ENCODE measurements at regions not wholly inside any gene's neighbourhood (a gene's known extent, or its start where the extent isn't known, plus 50 kb on each side); places are given as distances from the start of the nearest gene placed in this dataset.

- Histone ChIP-seq H4K20me1 (ENCODE audit: insufficient read depth) (no peaks in the 10 kb centered on the region), H3K4me1 (ENCODE audit: low read depth, poor library complexity, severe bottlenecking) (no peaks in the 10 kb centered on the region), H3K4me2 (no peak overlapping the region), H3K27ac (no peak overlapping the region), H2AFZ (ENCODE audit: low read depth) (no peak overlapping the region), H3K27me3 (ENCODE audit: insufficient read depth, low read depth) (no peaks in the 10 kb centered on the region; the same call in 1 of the 2 replicates), H3K36me3 (ENCODE audit: insufficient read depth) (no peaks in the 10 kb centered on the region), H3K79me2 (ENCODE audit: insufficient read depth, low read depth) (no peaks in the 10 kb centered on the region), H3K9ac (no peak overlapping the region), H3K4me3 (IDR thresholded peaks at IDR 0.05; ENCODE audit: insufficient read depth, low read depth, low read length) (no peak overlapping the region)
- no peak for TF ChIP-seq CTCF (conservative IDR thresholded peaks at IDR 0.05; ENCODE audit: low read depth, low read length)
Measured at GRCh38 chr1:201645956-201646355, 107.0 kb downstream of the NAV1 start.

- Histone ChIP-seq H3K4me1 (ENCODE audit: low read depth, poor library complexity, severe bottlenecking) (no peaks in the 10 kb centered on the region), H3K27ac (no peak overlapping the region), H3K27me3 (ENCODE audit: insufficient read depth, low read depth) (no peaks in the 10 kb centered on the region; the same call in 1 of the 2 replicates), H4K20me1 (ENCODE audit: insufficient read depth) (no peaks in the 10 kb centered on the region), H3K36me3 (ENCODE audit: insufficient read depth) (no peaks in the 10 kb centered on the region), H3K79me2 (ENCODE audit: insufficient read depth, low read depth) (no peaks in the 10 kb centered on the region), H3K4me3 (IDR thresholded peaks at IDR 0.05; ENCODE audit: insufficient read depth, low read depth, low read length) (no peak overlapping the region), H3K9ac (no peak overlapping the region), H3K4me2 (no peak overlapping the region), H2AFZ (ENCODE audit: low read depth) (no peak overlapping the region)
- no peak for TF ChIP-seq CTCF (conservative IDR thresholded peaks at IDR 0.05; ENCODE audit: low read depth, low read length)
Measured at GRCh38 chr1:201646411-201647022, 107.6 kb downstream of the NAV1 start.

- H3K4me3 ChIP-seq (IDR thresholded peaks at IDR 0.05; ENCODE audit: insufficient read depth, low read depth, low read length), result no peak overlapping the region
- no peaks in the 10 kb centered on the region for H3K36me3 ChIP-seq (ENCODE audit: insufficient read depth)
- H3K27ac ChIP-seq, result no peak overlapping the region
- H3K4me1 ChIP-seq (ENCODE audit: low read depth, poor library complexity, severe bottlenecking), result no peaks in the 10 kb centered on the region
- TF ChIP-seq CTCF (conservative IDR thresholded peaks at IDR 0.05; ENCODE audit: low read depth, low read length), result no peak
- H3K4me2 ChIP-seq, result no peak overlapping the region
- H2AFZ ChIP-seq (ENCODE audit: low read depth), result no peak overlapping the region
- H3K9ac ChIP-seq, result no peak overlapping the region
- H3K79me2 ChIP-seq (ENCODE audit: insufficient read depth, low read depth), result no peaks in the 10 kb centered on the region
- no peaks in the 10 kb centered on the region; the same call in 1 of the 2 replicates for H3K27me3 ChIP-seq (ENCODE audit: insufficient read depth, low read depth)
- H4K20me1 ChIP-seq (ENCODE audit: insufficient read depth), result no peaks in the 10 kb centered on the region
Measured at GRCh38 chr1:201647094-201647493, 108.2 kb downstream of the NAV1 start.

- no peak for TF ChIP-seq CTCF (conservative IDR thresholded peaks at IDR 0.05; ENCODE audit: low read depth, low read length)
- H4K20me1 ChIP-seq (ENCODE audit: insufficient read depth), result no peaks in the 10 kb centered on the region
- no peak overlapping the region for H3K4me3 ChIP-seq (IDR thresholded peaks at IDR 0.05; ENCODE audit: insufficient read depth, low read depth, low read length)
- H3K4me2 ChIP-seq, result no peak overlapping the region
- H2AFZ ChIP-seq (ENCODE audit: low read depth), result no peak overlapping the region
- H3K36me3 ChIP-seq (ENCODE audit: insufficient read depth), result no peaks in the 10 kb centered on the region
- H3K4me1 ChIP-seq (ENCODE audit: low read depth, poor library complexity, severe bottlenecking), result no peaks in the 10 kb centered on the region
- H3K27me3 ChIP-seq (ENCODE audit: insufficient read depth, low read depth), result no peaks in the 10 kb centered on the region; the same call in 1 of the 2 replicates
- no peaks in the 10 kb centered on the region for H3K79me2 ChIP-seq (ENCODE audit: insufficient read depth, low read depth)
- H3K27ac ChIP-seq, result no peak overlapping the region
- no peak overlapping the region for H3K9ac ChIP-seq
Measured at GRCh38 chr1:201647722-201648065, 108.8 kb downstream of the NAV1 start.
